HFFc6 (cell line): ENCODE measurements at regions not wholly inside any gene's neighbourhood (a gene's known extent, or its start where the extent isn't known, plus 50 kb on each side); places are given as distances from the start of the nearest gene placed in this dataset.

Experiments used
- DNase-seq: peaks from one replicate; pipeline ENCODE4 v3.0.0-alpha.2; 2018
- H3K27ac Mint-ChIP-seq: 2 replicates; pipeline ENCODE4 v1.8.0; 2020; ENCODE audit warnings: mild to moderate bottlenecking, mixed read lengths
- H3K27me3 Mint-ChIP-seq: 2 replicates; pipeline ENCODE4 v1.8.0; 2021; ENCODE audit warnings: mild to moderate bottlenecking, moderate library complexity, mixed read lengths; ENCODE audit not compliant: insufficient read depth
- H3K36me3 Mint-ChIP-seq: 2 replicates; pipeline ENCODE4 v1.8.0; 2021; ENCODE audit warnings: low read depth, mixed read lengths
- H3K4me1 Mint-ChIP-seq: 2 replicates; pipeline ENCODE4 v1.8.0; 2020; ENCODE audit warnings: low read depth, mixed read lengths
- H3K4me3 Mint-ChIP-seq: 2 replicates; pipeline ENCODE4 v1.8.0; 2020; ENCODE audit warnings: mild to moderate bottlenecking, moderate library complexity, mixed read lengths
- H3K9me3 Mint-ChIP-seq: 2 replicates; pipeline ENCODE4 v1.8.0; 2020; ENCODE audit warnings: mild to moderate bottlenecking, mixed read lengths
- TF ChIP-seq, protein P1 (sequence below): fragments of 200-600 bp; sonication (generic); IDR thresholded peaks from 2 replicates; pipeline ENCODE4 v1.5.0; 2021; ENCODE audit warnings: antibody characterized with exemption, mild to moderate bottlenecking

DNA sequence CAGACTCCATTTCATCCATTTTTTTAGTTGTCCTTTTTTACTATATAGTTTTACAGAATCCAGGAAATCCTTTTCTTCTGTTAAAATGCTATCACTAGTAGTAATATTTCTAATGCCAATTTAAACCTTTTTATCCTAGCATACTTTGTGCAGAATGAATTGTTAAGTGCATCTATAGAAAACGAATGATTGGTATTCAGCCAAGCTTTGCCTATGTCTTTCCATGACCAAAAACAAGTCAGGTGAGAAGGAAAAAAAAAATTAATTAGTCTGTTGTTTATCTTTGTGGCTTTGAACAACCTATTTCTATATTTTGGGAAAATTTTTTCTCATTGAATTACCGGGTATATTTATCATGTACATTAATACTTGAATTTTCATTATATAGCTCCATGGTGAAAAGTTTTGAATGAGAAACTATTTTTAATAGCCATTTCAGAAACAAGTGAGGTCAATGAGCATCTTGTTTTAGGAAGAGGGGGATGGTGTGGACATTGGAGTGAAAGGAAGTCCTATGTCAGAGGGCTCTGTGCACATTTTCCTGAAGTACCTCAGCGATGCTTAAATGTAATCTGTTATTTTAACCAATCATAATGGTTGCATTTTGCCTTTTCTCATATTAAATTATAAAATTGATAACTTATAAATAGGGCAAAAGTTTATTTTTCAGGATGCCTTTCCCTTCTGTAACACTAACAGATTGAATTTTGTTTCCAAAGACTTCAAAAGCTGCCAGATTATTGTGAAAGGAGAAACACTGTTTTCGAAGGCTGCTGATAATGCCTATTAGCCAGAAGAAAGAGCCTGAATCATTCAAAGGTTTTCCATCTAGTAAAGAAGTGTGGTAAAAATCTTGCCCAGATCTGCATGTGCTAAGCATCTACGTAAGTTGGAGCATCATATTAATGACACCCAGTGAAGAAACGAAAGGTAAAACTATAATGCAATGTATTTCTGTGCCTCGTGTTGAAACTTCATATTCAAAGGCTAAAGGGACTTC is 73.8 kb upstream of the S1PR1 start:
- no peaks in the 10 kb centered on the region; the same call in 1 of the 2 replicates for H3K27me3 Mint-ChIP-seq
- no peak overlapping the region for H3K27ac Mint-ChIP-seq
- TF ChIP-seq, protein P1, sequence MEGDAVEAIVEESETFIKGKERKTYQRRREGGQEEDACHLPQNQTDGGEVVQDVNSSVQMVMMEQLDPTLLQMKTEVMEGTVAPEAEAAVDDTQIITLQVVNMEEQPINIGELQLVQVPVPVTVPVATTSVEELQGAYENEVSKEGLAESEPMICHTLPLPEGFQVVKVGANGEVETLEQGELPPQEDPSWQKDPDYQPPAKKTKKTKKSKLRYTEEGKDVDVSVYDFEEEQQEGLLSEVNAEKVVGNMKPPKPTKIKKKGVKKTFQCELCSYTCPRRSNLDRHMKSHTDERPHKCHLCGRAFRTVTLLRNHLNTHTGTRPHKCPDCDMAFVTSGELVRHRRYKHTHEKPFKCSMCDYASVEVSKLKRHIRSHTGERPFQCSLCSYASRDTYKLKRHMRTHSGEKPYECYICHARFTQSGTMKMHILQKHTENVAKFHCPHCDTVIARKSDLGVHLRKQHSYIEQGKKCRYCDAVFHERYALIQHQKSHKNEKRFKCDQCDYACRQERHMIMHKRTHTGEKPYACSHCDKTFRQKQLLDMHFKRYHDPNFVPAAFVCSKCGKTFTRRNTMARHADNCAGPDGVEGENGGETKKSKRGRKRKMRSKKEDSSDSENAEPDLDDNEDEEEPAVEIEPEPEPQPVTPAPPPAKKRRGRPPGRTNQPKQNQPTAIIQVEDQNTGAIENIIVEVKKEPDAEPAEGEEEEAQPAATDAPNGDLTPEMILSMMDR: no peak
- no peaks in the 10 kb centered on the region for H3K36me3 Mint-ChIP-seq
- no peak for DNase-seq
- H3K4me3 Mint-ChIP-seq: no peak overlapping the region
- H3K9me3 Mint-ChIP-seq: no peaks in the 10 kb centered on the region
- peaks cover 23% of the 10 kb centered on the region for H3K4me1 Mint-ChIP-seq

DNA sequence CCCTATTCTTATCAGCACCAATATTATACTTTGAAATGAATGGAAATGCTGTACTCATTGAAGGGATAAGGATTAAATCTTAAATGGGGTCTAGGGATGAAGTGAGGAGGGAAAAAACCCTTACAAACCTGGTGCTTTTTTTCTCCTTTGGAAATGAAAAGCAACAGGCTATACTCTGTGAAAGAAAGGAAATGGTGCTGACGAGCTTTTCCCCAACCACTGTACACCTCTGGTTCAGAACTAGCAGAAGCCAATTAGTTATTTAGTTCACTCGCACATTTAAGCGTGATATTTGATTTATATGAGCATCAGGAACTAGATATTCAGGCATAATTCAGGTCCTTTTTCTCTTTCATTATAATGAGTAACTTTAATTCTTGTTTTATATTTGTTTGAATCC is 74.5 kb upstream of the S1PR1 start:
- TF ChIP-seq, protein P1: no peak

DNA sequence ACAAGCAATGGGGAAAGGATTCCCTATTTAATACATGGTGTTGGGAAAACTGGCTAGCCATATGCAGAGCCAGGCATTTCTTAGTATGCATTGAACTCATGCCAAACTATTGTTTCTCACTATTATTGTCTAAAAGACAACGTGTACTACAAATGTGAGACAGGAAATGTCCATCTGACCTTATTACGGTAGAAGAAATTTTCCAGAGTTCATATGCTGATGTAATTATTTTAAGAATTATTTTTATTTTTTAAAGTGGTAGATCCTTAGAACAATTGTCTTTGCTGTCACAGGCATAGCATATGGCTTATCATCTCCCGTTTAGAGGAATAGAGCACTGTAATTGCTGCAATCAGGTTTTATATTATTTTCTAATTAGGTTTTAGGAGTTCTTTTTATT is 75.2 kb upstream of the S1PR1 start:
- Mint-ChIP-seq H3K4me3 (no peak overlapping the region), H3K36me3 (no peaks in the 10 kb centered on the region), H3K4me1 (peaks cover 9% of the 10 kb centered on the region), H3K27me3 (no peaks in the 10 kb centered on the region; the same call in 1 of the 2 replicates), H3K9me3 (no peaks in the 10 kb centered on the region), H3K27ac (no peak overlapping the region)
- DNase-seq: no peak
- TF ChIP-seq, protein P1: no peak

More for the DNA sequence above, 74.5 kb upstream of the S1PR1 start:
- no peak overlapping the region for H3K4me3 Mint-ChIP-seq
- no peak for DNase-seq
- H3K9me3 Mint-ChIP-seq: no peaks in the 10 kb centered on the region
- H3K36me3 Mint-ChIP-seq: no peaks in the 10 kb centered on the region
- no peaks in the 10 kb centered on the region; the same call in 1 of the 2 replicates for H3K27me3 Mint-ChIP-seq
- H3K27ac Mint-ChIP-seq: no peak overlapping the region
- peaks cover 16% of the 10 kb centered on the region for H3K4me1 Mint-ChIP-seq

- Mint-ChIP-seq H3K4me1 (no peaks in the 10 kb centered on the region; the same call in 1 of the 2 replicates), H3K36me3 (no peaks in the 10 kb centered on the region), H3K4me3 (no peak overlapping the region; the same call in 1 of the 2 replicates), H3K27me3 (no peaks in the 10 kb centered on the region; the same call in 1 of the 2 replicates), H3K27ac (no peak overlapping the region), H3K9me3 (no peaks in the 10 kb centered on the region)
- TF ChIP-seq, protein P1: no peak
- no peak for DNase-seq
Measured at GRCh38 chr1:101158424-101158823, 78.4 kb upstream of the S1PR1 start.

GRCh38 chr1:101154547-101154946 is 82.3 kb upstream of the S1PR1 start:
- Mint-ChIP-seq H3K27me3 (no peaks in the 10 kb centered on the region; the same call in 1 of the 2 replicates), H3K27ac (no peak overlapping the region), H3K4me1 (peaks cover 27% of the 10 kb centered on the region), H3K9me3 (no peaks in the 10 kb centered on the region), H3K36me3 (no peaks in the 10 kb centered on the region), H3K4me3 (no peak overlapping the region)
- TF ChIP-seq, protein P1: no peak
- DNase-seq: no peak
